Liver (tissue), 8 donors: ENCODE measurements at regions not wholly inside any gene's neighbourhood (a gene's known extent, or its start where the extent isn't known, plus 50 kb on each side); places are given as distances from the start of the nearest gene placed in this dataset.

ENCODE experiments used
- DNase-seq: peaks from one replicate; pipeline ENCODE4 v3.0.0-alpha.2; 2017; ENCODE audit warnings: low spot score
- H3K27ac ChIP-seq, 2 donors: one replicate each; pipeline ENCODE4 v1.7.0; 2013; ENCODE audit warnings: inconsistent platforms in 2 of 2, low read length in 2 of 2, control low read depth in 1 of 2, low read depth in 1 of 2, mild to moderate bottlenecking in 1 of 2
- H3K27me3 ChIP-seq, 4 donors: one replicate each; pipeline versions ENCODE4 v1.6.1 to v1.7.0; 2013; ENCODE audit warnings: low read length in 3 of 4, inconsistent platforms in 1 of 4, mild to moderate bottlenecking in 1 of 4, moderate library complexity in 1 of 4; ENCODE audit not compliant: control insufficient read depth in 4 of 4, insufficient read depth in 4 of 4
- H3K36me3 ChIP-seq, 4 donors: one replicate each; pipeline versions ENCODE4 v1.6.1 to v1.7.0; 2013; ENCODE audit warnings: low read length in 3 of 4, mild to moderate bottlenecking in 3 of 4, low read depth in 1 of 4, moderate library complexity in 1 of 4; ENCODE audit not compliant: control insufficient read depth in 4 of 4, insufficient read depth in 3 of 4
- H3K4me1 ChIP-seq, 4 donors: one replicate each; pipeline versions ENCODE4 v1.6.1 to v1.7.0; 2013; ENCODE audit warnings: low read length in 3 of 4, mild to moderate bottlenecking in 3 of 4, moderate library complexity in 1 of 4; ENCODE audit not compliant: control insufficient read depth in 4 of 4, insufficient read depth in 4 of 4
- H3K4me3 ChIP-seq, 3 donors: one replicate each; pipeline versions ENCODE4 v1.6.1 to v1.7.0; 2013; ENCODE audit warnings: low read length in 3 of 3, control low read depth in 1 of 3, low read depth in 1 of 3, mild to moderate bottlenecking in 1 of 3
- H3K9ac ChIP-seq, 2 donors: one replicate each; pipeline ENCODE4 v1.7.0; 2013; ENCODE audit warnings: low read length in 2 of 2, mild to moderate bottlenecking in 2 of 2, moderate library complexity in 2 of 2, control low read depth in 1 of 2, low read depth in 1 of 2
- H3K9me3 ChIP-seq, 4 donors: one replicate each; pipeline versions ENCODE4 v1.6.1 to v1.7.0; 2013; ENCODE audit warnings: low read length in 3 of 4; ENCODE audit not compliant: control insufficient read depth in 4 of 4
- ATF3 ChIP-seq: IDR thresholded peaks from 2 replicates; pipeline ENCODE4 v1.6.1; 2016; ENCODE audit warnings: antibody characterized with exemption
- EGR1 ChIP-seq, 2 donors: IDR thresholded peaks; 2 replicates each; pipeline ENCODE4 v1.6.1; 2016 to 2018; ENCODE audit warnings: antibody characterized with exemption in 2 of 2, low read depth in 2 of 2
- JUND ChIP-seq, 2 donors: IDR thresholded peaks; 2 replicates each; pipeline ENCODE4 v1.6.1; 2016; ENCODE audit warnings: antibody characterized with exemption in 2 of 2
- MAX ChIP-seq: IDR thresholded peaks from 2 replicates; pipeline ENCODE4 v1.6.1; 2016; ENCODE audit warnings: antibody characterized with exemption
- RAD21 ChIP-seq, 2 donors: IDR thresholded peaks; 2 replicates each; pipeline ENCODE4 v1.6.1; 2016; ENCODE audit warnings: antibody characterized with exemption in 2 of 2, mild to moderate bottlenecking in 2 of 2
- REST ChIP-seq: IDR thresholded peaks from 2 replicates; pipeline ENCODE4 v1.6.1; 2016; ENCODE audit warnings: antibody characterized with exemption, mild to moderate bottlenecking
- RXRA ChIP-seq, 2 donors: IDR thresholded peaks; 2 replicates each; pipeline ENCODE4 v1.6.1; 2017 to 2018; ENCODE audit warnings: antibody characterized with exemption in 2 of 2, mild to moderate bottlenecking in 1 of 2
- SP1 ChIP-seq: IDR thresholded peaks from 2 replicates; pipeline ENCODE4 v1.6.1; 2018; ENCODE audit warnings: antibody characterized with exemption, mild to moderate bottlenecking
- TAF1 ChIP-seq: conservative IDR thresholded peaks from 2 replicates; pipeline ENCODE4 v1.6.1; 2016; ENCODE audit warnings: antibody characterized with exemption, mild to moderate bottlenecking
- ZBTB33 ChIP-seq: IDR thresholded peaks from 2 replicates; pipeline ENCODE4 v1.6.1; 2016; ENCODE audit warnings: antibody characterized with exemption
- WGBS: extraction: QIAGEN DNeasy Blood & Tissue Kit; methylation state at CpG from one replicate; pipeline ENCODE4 v1.1.7; 2013; 5-methylcytosine and 5-hydroxymethylcytosine counted together
- TF ChIP-seq, protein P1 (sequence below): fragments of 150-350 bp; IDR thresholded peaks from 2 replicates; pipeline ENCODE4 v1.5.1; 2017; ENCODE audit warnings: improper control_type of control experiment, low read depth, low read length; ENCODE audit not compliant: missing input control
- donor health status: healthy.
- donor health status: healthy.
- donor health status: healthy.
- donor health status: healthy.
- donor health status: healthy.

- Histone ChIP-seq H3K27ac (no peak overlapping the region), H3K9me3 (peaks cover 0 to 7% (median 4%) of the 10 kb centered on the region in 4 donors), H3K9ac (no peak overlapping the region), H3K27me3 (peaks cover 0 to 20% (median 3%) of the 10 kb centered on the region in 4 donors), H3K36me3 (no peaks in the 10 kb centered on the region), H3K4me1 (no peaks in the 10 kb centered on the region), H3K4me3 (no peak overlapping the region)
- DNase-seq: no peak
- whole genome bisulfite sequencing: 75% methylated on average over 2 of the region's 2 CpGs
- no peak for TF ChIP-seq ATF3
- no peak for TF ChIP-seq JUND (IDR thresholded peaks at IDR 0.05)
- TF ChIP-seq EGR1 (IDR thresholded peaks at IDR 0.05; ENCODE audit: low read depth in 2 of 2): no peak
- TF ChIP-seq, protein P1, sequence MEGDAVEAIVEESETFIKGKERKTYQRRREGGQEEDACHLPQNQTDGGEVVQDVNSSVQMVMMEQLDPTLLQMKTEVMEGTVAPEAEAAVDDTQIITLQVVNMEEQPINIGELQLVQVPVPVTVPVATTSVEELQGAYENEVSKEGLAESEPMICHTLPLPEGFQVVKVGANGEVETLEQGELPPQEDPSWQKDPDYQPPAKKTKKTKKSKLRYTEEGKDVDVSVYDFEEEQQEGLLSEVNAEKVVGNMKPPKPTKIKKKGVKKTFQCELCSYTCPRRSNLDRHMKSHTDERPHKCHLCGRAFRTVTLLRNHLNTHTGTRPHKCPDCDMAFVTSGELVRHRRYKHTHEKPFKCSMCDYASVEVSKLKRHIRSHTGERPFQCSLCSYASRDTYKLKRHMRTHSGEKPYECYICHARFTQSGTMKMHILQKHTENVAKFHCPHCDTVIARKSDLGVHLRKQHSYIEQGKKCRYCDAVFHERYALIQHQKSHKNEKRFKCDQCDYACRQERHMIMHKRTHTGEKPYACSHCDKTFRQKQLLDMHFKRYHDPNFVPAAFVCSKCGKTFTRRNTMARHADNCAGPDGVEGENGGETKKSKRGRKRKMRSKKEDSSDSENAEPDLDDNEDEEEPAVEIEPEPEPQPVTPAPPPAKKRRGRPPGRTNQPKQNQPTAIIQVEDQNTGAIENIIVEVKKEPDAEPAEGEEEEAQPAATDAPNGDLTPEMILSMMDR: no peak
- no peak for TF ChIP-seq RXRA (IDR thresholded peaks at IDR 0.05)
- TF ChIP-seq REST: no peak
- TF ChIP-seq TAF1: no peak
- TF ChIP-seq SP1: no peak
Observed at GRCh38 chr5:73336366-73336765, 112.2 kb downstream of the FOXD1 start.

DNA sequence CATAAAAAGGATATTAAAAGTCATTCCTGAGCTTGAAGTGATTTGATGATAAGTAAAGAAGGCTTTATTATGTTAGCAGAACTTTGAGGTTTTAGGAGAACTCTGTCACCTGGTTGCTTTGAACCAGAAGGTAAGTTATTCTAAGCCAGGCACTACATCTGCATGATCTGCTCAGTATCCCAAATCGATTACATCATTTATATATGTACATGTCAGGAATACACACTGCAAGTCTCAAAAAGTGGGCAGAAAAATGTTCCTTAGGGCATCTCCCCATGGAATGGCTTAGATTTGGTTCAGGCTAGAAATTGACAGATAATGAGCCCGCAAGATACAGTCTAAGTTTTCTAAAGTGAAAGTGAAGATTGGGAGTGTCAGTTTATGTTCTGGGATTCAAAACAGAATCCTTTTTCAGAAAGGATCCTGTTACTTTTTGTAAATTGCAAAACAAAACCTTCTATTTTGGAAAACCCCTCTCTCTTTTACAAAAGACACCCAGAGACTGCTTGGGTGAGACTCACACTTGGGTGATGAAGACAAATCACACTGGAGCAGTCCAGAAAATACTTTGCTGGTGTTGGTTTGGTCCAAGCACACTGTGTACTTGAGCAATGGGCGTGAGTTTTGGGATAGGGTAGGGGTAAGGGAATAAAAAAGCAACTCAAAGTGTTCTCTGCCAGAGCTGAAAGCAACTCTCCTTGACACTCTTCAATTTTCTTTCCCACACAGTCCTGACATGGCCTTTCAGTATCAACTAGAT lies 114.5 kb downstream of the FOXD1 start:
- H3K4me1 ChIP-seq: no peaks in the 10 kb centered on the region
- no peaks in the 10 kb centered on the region for H3K36me3 ChIP-seq
- no peak for DNase-seq
- H3K27ac ChIP-seq: no peak overlapping the region
- TF ChIP-seq MAX: no peak
- TF ChIP-seq RAD21 (IDR thresholded peaks at IDR 0.05): no peak
- TF ChIP-seq RXRA (IDR thresholded peaks at IDR 0.05): no peak
- no peak for TF ChIP-seq ZBTB33
- H3K9me3 ChIP-seq: peaks cover 0 to 15% (median 2%) of the 10 kb centered on the region in 4 donors
- 73% methylated on average over 3 of the region's 3 CpGs for WGBS
- no peak overlapping the region for H3K9ac ChIP-seq
- peaks cover 0 to 5% (median under 1%) of the 10 kb centered on the region in 4 donors for H3K27me3 ChIP-seq
- no peak overlapping the region for H3K4me3 ChIP-seq
